GM18498 (cell line): ENCODE measurements at regions not wholly inside any gene's neighbourhood (a gene's known extent, or its start where the extent isn't known, plus 50 kb on each side); places are given as distances from the start of the nearest gene placed in this dataset.
"Not testable (repeated sequence)": the region's sequence is repeated elsewhere in the genome, so short reads cannot be mapped to it uniquely, and the experiment has no call there.

Experiments
- ATAC-seq: cut with Tn5 transposase; IDR thresholded peaks from one replicate; pipeline ENCODE4 v1.9.1; 2021; ENCODE audit warnings: mild to moderate bottlenecking, moderate library complexity; ENCODE audit not compliant: unreplicated experiment

DNA sequence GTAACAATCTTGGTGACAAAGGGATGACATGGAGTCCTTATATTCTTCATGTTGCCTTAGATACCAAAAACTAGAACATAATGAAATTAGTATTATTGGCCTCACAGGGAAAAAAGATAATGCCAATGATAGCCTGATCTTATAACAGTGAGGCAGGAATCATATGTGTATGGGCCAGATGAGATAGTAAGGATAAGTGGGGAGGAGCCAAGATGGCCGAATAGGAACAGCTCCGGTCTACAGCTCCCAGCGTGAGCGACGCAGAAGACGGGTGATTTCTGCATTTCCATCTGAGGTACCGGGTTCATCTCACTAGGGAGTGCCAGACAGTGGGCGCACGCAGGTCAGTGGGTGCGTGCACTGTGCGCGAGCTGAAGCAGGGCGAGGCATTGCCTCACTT lies 1543.4 kb downstream of the OLFM4 start:
- ATAC-seq = not testable (repeated sequence)

DNA sequence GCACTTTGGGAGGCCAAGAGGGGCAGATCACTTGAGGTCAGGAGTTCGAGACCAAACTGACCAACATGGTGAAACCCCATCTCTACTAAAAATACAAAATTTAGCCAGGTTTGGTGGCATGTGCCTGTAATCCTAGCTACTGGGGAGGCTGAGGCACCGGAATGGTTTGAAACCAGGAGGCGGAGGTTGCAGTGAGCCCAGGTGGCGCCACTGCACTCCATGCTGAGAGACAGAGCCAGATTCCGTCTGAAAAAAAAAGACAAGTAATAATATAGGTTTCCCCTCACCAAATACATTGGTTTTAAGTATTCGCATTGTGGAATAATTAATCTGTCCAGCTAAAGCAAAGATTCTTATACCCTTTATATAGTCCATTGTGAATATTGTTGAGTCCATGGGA lies 1544.6 kb downstream of the OLFM4 start:
- ATAC-seq = no peak

DNA sequence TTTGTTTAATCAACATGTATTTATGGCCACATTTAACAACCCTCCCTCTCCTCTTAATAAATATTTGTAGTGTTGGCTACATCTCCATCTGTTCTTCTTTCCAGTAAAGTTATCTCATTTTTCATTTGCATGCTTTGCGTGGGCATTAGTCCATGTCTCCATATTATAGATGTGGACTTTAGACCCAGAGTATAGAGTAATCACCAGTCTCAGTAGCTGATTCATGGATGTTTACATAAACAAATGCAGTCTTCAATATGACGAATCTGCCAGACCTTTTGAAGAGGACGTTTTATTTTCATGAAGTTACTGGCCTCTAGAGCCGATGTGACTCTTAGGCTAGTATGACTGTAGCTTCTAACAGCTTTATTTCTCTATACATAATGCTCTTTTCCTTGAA lies 1546.2 kb downstream of the OLFM4 start:
- no peak for ATAC-seq

DNA sequence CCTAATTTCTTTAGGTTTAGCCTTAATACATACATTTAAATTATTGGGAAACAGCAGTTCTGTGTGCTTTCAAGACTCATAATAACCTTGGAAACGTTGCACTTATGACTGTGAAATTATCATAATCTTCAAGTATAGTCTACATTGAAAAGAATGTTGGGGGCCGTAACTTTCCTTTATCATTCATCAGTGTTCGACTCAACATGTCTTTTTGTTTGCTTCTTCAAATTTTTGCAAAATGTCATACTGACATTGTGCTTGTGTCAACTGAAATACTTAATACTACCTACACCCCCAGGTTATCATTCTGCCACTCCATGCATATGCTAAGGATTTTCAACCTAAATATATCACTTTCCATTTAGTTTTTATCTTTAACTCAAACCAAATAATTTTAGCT lies 1562.9 kb downstream of the OLFM4 start:
- ATAC-seq = no peak

DNA sequence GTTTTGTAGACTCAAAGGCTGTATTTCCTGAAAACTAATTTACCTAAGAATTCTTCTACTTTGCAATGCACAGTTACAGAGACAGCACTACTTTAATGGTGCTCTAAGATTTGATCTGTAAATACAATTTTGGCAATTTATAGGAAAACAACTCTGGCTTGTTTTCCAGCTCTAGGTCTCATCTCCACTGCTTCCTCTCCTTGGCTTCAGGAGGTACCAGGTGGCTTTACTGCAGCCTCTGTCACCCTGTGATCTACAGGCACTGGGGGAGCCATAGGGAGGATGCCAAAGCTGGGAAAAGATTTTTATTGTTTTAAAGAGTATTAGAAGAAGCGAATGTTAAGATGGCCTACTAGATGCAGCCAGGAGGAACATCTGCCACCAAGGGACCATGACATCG lies 1563.6 kb downstream of the OLFM4 start:
- no peak for ATAC-seq

DNA sequence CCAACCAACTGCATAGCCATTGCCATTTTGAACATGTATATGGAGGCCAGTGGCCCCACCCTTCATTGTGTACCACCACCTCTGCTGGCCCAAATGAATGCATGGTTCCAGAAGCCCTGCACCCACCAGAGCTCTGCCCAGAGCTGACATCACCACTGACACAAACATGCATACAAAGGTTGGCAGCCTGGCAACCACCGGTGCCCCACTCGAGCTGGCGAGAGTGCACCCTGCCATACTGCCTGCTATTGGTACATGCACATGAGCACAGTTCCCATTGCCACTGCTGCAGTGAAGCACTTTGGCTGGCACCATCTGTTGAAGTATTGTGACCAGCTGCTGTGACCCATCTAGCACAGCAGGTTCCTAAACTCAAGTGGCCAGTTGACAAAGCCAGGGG lies 1564.9 kb downstream of the OLFM4 start:
- no peak for ATAC-seq

DNA sequence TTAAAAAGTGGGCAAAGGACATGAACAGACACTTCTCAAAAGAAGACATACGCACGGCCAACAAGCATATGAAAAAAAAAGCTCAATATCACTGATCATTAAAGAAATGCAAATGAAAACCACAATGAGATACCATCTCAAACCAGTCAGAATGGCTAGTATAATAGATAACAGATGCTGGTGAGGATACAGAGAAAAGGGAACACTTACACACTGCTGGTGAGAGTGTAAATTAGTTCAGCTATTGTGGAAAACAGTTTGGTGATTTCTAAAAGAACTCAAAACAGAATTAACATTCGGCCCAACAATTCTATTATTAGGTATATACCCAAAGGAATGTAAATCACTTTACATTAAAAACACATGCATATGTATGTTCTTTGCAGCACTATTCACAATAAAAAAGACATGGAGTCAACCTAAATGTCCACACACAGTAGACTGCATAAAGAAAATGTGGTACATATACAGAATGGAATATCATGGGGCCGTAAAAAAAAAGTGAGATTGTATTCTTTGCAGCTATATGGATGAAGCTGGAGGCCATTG lies 1569.0 kb downstream of the OLFM4 start:
- no peak for ATAC-seq

DNA sequence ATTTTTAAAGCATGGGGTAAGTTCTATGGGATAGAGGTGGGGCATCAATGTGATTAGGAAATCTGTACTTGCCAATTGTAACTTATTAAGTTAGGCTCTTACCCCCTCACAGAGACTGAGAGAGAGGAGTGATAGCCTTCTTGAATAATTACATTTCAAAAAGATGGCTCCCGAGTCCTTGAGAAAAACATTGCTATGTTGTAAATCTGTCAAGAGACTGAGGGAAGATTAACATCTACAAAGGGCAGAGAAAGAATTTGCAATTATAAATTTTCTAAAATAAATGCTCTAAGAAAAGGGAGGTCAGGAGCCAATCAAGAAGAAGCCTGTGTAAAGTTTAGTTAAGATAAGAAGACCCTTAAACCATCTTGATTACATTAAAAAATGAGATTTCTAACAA lies 1570.8 kb downstream of the OLFM4 start:
- no peak for ATAC-seq

DNA sequence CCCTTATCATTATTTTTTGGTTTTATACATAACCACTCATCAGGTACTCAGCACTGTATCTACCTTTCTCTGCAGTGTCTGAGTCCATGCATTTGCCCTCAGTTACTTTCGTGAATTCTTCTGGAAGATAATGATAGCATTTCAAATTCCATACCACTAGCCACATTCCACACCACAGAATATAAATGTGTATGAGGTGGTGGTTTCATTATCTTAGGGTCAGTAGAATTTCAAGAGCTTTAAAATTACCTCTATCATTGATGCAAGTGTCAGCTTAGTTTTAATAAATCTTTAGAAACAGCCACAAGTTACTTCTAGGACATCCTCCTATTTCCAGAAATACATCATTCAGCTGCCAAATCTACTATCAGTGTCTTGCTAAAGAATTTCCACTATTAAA lies 1578.3 kb downstream of the OLFM4 start:
- no peak for ATAC-seq

DNA sequence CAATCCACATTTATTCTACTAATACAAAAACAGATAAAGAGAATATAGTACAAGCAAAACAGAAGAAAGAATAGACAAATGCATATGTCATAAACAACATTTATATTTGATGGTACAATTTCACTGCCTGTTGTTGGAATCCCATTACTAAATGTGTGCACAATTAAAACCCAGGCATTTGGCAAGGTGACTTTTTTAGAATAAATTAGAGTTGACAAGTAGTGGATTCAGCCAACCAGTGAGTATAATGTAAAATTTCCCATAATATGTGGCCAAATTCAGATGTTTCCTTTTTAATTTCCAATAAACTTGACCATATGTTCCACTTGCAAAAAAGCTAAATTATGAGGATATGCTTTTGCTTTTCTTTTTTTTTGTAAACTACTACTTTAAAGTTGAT lies 1578.8 kb downstream of the OLFM4 start:
- no peak for ATAC-seq

DNA sequence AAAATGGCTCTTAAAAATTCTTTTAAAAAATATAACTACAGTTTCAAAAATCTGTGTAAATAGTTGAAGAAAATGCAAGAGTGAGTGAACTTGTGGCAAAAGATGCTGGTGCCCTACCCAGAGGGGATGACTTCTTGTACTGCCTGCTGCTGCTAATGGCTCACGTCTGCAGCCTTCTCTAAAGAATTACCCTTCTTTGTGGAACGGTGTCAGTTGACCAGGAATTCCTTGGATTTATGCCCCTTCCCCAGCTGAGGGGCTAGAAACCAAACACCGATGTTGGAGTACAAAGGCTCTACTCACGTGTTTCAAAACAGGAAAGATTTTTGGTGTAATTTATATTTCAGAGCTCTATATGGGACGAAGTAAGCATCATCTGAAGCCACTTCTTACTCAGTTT lies 1582.8 kb downstream of the OLFM4 start:
- ATAC-seq = no peak

DNA sequence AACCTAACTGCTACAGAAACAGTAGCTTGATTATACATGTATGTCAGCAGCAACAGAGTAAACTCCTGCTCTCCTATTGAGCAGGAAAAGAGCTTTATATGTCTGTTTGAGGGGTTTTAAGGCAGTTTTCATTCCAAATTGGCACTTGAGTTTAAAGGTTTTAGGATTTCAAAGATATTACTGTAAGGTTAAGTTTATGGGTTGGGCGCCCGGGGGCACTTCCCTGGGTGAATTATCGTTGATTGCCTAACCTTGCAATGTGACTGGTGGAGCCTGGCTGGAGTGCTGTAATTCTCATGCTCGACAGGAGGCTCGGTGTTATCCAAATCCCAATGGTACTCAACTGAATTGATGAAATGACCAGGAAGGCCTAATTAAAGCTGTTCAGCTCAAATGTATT lies 1586.1 kb downstream of the OLFM4 start:
- ATAC-seq = no peak

DNA sequence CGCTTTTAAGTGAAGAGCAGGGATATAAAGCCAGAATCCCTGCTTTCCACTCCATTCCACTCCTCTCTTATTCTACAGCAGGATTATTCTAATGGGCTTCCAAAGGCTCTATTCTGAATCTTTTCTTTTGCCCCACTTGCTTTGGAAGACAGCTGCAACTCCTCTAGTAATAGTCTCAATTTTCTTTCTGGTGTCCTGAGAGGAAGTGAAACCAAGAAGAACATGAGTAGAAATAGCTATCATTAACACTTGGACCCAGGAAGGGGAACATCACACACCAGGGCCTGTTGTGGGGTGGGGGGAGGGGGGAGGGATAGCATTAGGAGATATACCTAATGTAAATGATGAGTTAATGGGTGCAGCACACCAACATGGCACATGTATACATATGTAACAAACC lies 1597.9 kb downstream of the OLFM4 start:
- not testable (repeated sequence) for ATAC-seq

DNA sequence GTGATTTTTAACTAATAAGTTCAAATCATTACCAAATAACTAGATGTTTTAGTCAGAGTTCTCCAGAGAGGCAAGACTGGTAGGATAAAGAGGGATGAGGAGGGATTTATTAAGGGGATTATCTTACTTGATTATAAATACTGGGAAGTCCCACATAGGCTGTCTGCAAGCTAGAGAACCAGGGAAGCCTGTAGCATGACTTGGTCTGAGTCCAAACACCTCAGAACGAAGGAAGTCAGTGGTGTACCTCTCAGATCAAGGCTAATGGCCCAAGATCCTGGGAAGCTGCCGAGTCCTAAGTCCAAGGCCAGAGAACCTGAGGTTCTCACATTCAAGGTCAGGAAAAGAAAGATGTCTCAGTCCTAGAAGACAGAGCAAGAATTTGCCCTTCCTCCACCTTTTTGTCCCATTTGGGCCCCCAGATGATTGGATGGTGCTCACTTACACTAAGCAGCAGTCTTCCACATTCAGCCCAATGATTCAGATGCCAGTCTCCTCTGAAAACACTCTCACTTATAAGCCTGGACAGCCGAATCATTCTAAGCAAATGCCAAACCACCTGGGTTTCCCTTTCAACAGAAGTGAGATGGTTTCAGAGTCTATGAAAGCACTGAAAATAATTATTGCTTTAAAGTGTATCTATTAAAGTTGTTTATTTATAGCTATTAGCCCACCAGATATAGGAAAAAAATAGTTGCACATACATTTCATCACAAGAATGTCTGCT lies 1599.2 kb downstream of the OLFM4 start:
- no peak for ATAC-seq

DNA sequence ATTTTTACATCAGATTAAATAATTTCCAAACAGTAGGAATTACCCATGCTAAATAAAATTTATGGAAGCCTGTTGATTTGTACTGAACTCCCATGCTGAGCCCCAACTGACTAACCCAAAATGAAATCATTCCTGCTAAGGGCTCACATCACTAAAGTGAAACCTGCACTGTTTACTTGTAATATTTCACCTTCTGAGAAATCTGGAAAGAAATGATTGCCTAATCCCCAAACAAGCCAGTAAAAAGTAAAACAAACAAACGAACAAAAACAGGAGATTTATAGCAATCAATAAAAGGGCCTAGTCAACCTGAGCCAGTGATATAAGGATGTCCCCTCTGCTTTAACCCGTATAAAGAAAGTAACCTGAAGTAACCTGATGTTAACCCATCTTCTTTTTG lies 1599.8 kb downstream of the OLFM4 start:
- ATAC-seq = no peak

DNA sequence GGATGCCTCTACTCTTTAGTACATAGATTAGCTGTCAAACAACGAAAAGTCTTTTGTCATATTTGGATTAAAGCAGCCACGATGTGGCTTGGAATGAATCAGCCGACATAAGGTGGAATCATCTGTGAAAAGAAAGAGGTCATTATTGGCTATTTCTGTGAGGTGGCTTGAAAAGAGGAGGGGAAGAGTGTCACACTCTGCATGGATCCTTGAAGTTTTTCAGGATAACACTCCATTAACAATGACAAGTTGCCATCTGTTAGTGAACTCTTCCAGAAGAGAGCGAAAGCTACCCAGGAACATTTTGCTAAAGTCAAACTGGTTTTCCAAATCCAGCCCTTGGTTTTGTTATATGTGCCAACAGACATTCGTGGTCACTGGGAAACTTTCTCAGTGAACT lies 1604.8 kb downstream of the OLFM4 start:
- no peak for ATAC-seq

DNA sequence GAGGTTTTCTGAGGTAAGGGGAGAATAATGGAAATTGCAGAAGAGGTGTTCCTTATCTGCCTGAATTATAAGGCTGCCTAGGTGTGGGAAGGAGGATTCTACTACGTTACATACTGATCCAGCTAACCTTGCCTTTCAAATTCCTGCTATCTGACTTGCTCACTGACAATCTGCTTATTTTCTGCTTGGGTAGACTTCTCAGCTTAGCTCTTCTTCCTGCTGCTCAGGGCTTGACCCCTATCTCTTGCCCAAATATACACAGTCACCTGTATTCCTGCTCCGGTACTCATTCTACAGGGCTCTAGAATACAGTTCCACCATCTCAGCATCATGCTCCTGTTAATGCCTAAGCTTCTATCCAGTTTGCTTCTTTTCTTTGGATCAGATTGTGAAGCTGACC lies 1607.6 kb downstream of the OLFM4 start:
- no peak for ATAC-seq

DNA sequence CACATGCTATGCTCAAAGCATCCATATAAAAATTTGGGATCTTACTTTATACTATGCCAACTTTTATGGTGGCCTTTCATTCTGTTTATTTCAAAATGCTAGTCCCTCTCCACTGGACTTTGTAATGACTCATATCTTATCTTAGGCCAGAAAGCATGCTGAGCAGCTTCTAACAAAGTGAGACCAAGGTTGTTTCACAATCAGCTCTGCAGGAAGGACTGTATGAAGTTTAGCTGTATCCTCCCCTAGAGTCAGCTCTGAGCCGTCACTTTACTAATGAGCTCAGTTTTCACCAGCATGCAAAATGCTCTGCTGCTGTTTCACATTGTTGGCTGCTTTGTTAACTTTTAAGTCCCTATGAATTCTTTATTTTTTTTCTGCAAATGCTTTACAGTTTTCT lies 1608.8 kb downstream of the OLFM4 start:
- no peak for ATAC-seq

DNA sequence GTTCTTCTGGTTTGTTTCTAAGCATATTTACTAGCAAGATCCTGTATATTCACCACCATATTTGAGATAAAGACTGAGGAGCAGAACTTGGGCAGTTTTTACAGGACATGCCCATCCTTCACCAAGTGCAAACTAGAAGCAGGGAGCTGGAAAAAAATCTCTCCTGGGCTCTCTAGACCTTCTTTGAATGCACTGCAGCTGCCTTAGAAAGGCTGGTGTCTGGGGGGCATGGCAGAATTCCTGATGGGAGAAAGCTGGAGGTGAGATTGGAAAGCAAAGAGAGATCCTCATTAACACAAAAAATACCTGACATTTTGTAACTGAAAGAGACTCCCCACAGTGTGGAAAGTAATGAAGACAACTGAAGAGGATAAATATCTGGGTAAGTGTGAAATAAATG lies 1612.1 kb downstream of the OLFM4 start:
- no peak for ATAC-seq

DNA sequence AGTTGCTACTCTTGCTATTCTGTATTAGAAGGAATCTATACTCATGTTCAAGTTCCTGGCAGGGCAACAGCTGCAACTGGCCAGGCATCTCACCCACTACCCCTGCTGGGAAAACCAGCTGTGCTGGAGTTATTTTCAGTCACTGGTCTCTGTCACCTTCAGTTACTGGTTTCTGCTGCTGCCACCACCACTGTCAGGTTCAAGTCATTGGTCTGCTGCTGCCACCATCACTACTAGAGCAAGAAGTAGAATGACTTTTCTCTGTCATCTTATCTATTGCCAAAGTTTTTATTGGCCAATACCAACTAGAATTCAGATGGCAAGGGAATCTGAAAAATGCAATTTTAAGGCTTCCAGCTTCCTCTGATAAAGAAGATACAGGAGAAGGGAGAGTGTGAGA lies 1615.2 kb downstream of the OLFM4 start:
- no peak for ATAC-seq

DNA sequence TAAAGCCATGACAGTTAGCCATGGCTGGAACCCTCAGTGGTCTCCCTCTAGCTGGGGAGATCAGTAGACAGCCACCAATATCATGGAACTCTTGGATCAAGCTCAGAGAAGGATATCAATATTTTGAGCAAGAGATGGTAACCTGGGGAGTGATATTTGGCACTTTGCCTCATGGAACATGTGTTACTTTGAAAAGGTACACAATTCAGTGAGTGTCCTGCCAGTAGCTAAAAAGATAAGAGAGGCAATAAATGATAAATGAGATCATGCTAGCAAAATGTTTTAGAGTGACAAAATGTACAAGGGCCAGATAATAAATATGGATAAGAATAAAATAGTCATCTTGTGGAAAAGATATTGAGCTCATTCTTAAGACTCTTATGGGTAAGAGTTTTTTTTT lies 1618.7 kb downstream of the OLFM4 start:
- no peak for ATAC-seq

DNA sequence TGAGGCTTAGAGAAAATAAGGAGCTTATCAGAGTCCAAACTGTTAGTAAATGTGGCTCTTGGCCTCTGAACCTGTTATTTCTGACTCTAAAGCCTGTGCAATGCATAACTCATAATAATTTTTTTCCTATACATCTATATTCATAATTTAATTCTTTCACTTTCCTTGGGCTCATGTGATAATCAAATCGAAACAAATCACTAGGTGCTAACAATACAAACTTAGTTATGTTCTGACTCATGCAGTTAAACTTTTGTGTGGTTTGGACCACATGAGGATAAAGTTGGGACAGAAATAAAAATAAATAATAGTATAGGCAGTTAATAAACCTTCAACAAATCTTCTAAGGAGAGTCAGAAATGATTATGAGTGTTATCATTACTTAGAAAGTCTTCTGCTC lies 1629.0 kb downstream of the OLFM4 start:
- no peak for ATAC-seq

DNA sequence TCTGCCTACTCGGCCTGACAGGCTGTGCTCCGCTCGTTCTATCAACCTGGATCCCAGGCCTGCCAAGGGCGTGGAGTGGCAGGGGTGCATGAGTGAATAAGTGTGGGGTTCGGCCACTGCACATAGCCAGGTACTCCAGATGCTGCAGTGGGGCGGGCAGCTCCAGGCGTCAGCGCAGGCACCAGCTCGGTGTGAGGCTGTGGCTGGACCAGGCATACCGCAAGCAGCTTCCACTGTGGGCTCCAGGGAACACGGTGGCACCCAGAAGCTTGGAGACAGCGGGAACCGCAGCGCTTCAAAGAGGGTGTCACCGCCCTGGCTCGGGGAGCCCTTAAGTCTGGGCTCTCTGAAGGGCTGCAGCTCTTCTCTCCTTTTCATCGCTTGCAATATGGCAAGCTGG lies 1630.2 kb downstream of the OLFM4 start:
- no peak for ATAC-seq
